WI38 (cell line): ENCODE measurements at regions not wholly inside any gene's neighbourhood (a gene's known extent, or its start where the extent isn't known, plus 50 kb on each side); places are given as distances from the start of the nearest gene placed in this dataset.
"Not testable (repeated sequence)": the region's sequence is repeated elsewhere in the genome, so short reads cannot be mapped to it uniquely, and the experiment has no call there.

Source experiments
- H3K4me3 ChIP-seq: 2 replicates; pipeline ENCODE4 v1.5.1; 2011; ENCODE audit warnings: low read depth, mild to moderate bottlenecking, control low read depth, low read length
- TF ChIP-seq, protein P1 (sequence below): IDR thresholded peaks from 2 replicates; pipeline ENCODE4 v1.5.1; 2012; ENCODE audit warnings: low read depth, mild to moderate bottlenecking, control low read depth, low read length

DNA sequence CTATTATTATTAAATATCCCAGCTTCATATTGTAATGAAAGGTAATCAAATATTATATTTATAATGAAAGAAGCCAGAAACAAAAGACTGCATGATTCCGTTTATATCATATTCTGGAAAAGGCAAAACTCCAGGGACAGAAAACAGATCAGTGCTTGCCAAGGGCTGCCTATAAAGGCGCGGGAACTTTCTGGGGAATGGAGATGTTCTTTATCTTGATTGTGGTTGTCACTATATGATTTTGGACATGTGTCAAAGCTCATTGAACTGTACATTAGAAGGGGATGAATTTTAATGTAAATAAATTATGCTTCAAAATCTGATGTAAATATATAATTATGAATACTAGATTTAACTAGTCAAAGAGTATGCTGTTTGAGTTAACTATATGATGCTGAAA lies 115.4 kb upstream of the KRAS start:
- no peak overlapping the region for H3K4me3 ChIP-seq
- TF ChIP-seq, protein P1, sequence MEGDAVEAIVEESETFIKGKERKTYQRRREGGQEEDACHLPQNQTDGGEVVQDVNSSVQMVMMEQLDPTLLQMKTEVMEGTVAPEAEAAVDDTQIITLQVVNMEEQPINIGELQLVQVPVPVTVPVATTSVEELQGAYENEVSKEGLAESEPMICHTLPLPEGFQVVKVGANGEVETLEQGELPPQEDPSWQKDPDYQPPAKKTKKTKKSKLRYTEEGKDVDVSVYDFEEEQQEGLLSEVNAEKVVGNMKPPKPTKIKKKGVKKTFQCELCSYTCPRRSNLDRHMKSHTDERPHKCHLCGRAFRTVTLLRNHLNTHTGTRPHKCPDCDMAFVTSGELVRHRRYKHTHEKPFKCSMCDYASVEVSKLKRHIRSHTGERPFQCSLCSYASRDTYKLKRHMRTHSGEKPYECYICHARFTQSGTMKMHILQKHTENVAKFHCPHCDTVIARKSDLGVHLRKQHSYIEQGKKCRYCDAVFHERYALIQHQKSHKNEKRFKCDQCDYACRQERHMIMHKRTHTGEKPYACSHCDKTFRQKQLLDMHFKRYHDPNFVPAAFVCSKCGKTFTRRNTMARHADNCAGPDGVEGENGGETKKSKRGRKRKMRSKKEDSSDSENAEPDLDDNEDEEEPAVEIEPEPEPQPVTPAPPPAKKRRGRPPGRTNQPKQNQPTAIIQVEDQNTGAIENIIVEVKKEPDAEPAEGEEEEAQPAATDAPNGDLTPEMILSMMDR: no peak

DNA sequence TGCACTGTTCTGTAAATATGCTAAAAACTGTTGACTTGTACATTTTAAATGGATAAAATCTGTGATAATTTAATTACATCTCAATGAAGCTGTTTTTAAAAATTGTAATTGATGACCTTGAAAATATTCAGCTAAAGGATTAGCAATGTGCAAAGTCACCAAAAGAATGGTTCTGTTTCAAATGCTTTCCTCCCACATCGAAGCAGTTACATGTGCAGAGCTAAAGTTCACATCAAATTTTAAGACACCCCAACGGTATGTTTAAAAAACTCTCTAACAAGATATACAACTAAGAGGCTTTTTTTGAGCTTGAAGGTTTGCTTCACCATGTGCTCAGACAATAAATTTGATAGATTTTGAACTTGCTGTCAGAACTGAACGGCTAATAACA lies 114.6 kb upstream of the KRAS start:
- no peak overlapping the region for H3K4me3 ChIP-seq

DNA sequence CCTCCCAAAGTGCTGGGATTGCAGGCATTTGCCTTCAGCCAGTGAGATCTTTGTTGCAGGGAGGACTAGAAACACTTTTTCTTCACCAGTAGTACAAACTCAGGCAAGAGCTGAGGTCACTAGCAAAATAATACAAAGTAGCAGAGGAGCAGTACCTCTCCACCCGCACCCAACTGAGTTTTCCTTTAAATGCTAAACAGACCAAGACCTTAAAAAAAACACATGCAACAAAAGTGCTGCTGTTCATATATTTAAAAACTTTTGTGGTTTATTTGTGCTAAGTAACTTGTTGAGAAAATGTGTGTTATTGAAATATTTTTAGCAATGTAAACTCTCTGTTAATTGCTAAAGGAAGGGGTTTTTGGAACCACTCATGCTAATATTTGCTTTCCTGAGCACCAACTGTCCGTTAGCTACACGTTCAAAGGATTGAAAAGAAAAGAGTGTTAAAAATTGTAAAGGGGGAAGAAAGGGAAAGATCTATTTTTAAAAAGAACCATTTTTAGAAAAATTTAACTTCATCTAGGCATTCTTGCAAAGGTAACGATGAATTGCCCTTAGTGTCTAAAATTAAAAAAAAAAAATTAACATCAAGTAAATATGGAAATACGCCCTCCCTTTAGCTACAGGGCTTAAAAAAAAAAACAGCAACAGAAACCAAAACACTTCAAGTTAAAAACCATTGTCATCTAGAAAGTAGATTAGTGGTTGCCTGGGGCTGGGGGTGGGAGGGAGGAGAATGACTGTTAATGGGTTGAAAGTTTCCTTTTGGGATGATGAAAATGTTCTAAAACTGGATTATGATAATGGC lies 114.0 kb upstream of the KRAS start:
- TF ChIP-seq, protein P1: no peak
- no peak overlapping the region for H3K4me3 ChIP-seq

More for the DNA sequence above, 114.6 kb upstream of the KRAS start:
- TF ChIP-seq, protein P1: no peak

DNA sequence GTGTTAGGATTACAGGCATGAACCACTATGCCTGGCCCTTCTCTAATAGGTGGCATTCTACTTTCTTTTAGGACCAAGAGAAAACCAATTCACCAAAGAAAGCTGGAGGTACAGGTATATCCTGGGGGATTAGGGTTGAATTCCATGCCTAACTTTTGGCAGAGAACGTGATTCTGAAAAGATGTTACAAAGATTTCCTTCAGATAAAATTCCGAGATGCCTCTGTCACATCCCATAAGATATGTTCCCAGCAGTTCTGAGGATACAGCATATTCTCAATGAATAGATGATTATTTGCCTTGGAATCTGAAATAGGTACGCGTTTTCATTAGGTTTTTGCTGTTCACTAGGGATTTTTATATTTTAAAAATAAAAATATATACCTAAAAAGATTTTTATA lies 111.9 kb upstream of the KRAS start:
- H3K4me3 ChIP-seq: no peak overlapping the region
- TF ChIP-seq, protein P1: no peak

DNA sequence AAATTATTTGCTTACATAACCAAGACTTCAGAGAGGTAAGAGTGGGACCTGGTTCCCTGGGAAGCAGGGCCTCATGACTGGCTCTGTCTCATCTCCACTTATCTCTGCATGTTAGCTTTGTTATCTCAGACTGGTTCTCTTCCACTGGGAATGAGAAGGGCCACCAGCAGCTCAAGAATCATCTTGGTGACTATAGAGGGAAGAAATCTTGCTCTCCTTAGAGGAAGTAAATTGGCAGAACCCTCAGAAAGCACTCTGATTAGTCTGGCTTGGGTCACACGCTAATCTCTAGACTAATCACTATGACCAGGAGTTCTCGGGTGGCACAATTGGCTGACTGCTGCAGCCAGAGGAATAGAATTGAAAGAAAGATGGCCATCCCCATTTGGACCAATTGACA lies 110.8 kb upstream of the KRAS start:
- H3K4me3 ChIP-seq: no peak overlapping the region
- TF ChIP-seq, protein P1: no peak

DNA sequence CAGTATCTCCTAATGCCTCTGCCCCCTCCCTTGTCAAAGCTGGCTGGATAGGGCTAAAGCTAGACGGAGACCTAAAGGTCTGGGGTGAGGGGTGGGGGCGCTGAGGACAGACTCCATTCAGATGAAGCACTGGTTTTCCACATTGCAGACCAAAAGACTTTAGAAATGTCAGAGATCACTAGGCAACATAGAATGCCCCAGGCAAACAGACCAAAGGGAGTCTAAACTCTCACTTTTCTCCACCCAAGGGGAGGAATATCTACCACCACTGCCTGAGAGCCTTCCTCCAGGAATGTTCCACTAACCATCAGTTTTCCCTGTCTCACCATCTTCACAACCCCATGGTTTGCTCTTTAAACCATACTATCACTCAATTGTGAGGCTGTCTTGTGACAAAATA lies 106.9 kb upstream of the KRAS start:
- TF ChIP-seq, protein P1: no peak
- H3K4me3 ChIP-seq: no peak overlapping the region

DNA sequence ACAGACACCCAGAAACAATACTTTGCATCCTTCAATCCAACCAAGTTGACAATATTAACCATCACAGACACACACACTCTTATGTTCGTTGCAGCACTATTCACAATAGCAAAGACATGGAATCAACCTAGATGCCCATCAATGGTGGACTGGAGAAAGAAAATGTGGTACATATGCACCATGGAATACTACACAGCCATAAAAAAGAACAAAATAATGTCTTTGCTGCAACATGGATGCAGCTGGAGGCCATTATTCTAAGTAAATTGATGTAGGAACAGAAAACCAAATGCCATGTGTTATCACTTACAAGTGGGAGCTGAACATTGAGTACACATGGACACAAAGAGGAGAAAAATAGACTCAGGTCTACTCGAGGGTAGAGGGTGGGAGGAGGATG lies 102.2 kb upstream of the KRAS start:
- H3K4me3 ChIP-seq: not testable (repeated sequence)
